H1 (cell line): ENCODE measurements at regions not wholly inside any gene's neighbourhood (a gene's known extent, or its start where the extent isn't known, plus 50 kb on each side); places are given as distances from the start of the nearest gene placed in this dataset.

Source experiments
- CTCF ChIA-PET: fragments of 300-600 bp; sonication (Branson Sonifier 250); formaldehyde crosslinking; loops from one replicate; lab custom pipeline; 2021; ENCODE audit not compliant: partially characterized antibody; lab: Charles Lee
- POLR2A ChIA-PET: fragments of 300-600 bp; sonication (Branson Sonifier 250); formaldehyde crosslinking; loops from one replicate; lab custom pipeline; 2021; ENCODE audit warnings: inconsistent platforms; ENCODE audit not compliant: partially characterized antibody; lab: Charles Lee
- DNase-seq, 2 experiments: peaks; one replicate each; pipeline versions ENCODE4 v3.0.0 to v3.0.0-alpha.2; 2010 to 2022; ENCODE audit warnings: low spot score in 2 of 2, low read depth in 1 of 2, mixed read lengths in 1 of 2
- FAIRE-seq: peaks from 2 replicates; lab custom pipeline; 2011; peaks lifted over from hg19 to GRCh38; lab: Jason Lieb, UNC
- H2AFZ ChIP-seq: 2 replicates; pipeline ENCODE4 v1.8.1; 2012; ENCODE audit warnings: low read length, inconsistent platforms
- H2AK5ac ChIP-seq: 2 replicates; pipeline ENCODE4 v1.6.1; 2013; ENCODE audit warnings: low read depth, low read length
- H2BK120ac ChIP-seq: replicated peaks from 2 replicates; pipeline ENCODE3; 2013; ENCODE audit warnings: low read depth, low read length, inconsistent platforms
- H2BK12ac ChIP-seq: 2 replicates; pipeline ENCODE4 v1.6.1; 2013; ENCODE audit warnings: low read depth, low read length
- H2BK15ac ChIP-seq: 2 replicates; pipeline ENCODE4 v1.6.1; 2013; ENCODE audit warnings: low read length
- H2BK20ac ChIP-seq: 2 replicates; pipeline ENCODE4 v1.6.1; 2013; ENCODE audit warnings: low read length
- H2BK5ac ChIP-seq: 2 replicates; pipeline ENCODE4 v1.6.1; 2013; ENCODE audit warnings: low read depth, low read length
- H3K14ac ChIP-seq: 2 replicates; pipeline ENCODE4 v1.6.1; 2013; ENCODE audit warnings: inconsistent platforms; ENCODE audit not compliant: insufficient read length
- H3K18ac ChIP-seq: 2 replicates; pipeline ENCODE4 v1.6.1; 2013; ENCODE audit warnings: low read length; ENCODE audit errors: extremely low read depth
- H3K23ac ChIP-seq: 2 replicates; pipeline ENCODE4 v1.6.1; 2013; ENCODE audit warnings: inconsistent platforms; ENCODE audit not compliant: insufficient read length
- H3K23me2 ChIP-seq: 2 replicates; pipeline ENCODE4 v1.6.1; 2013; ENCODE audit warnings: low read depth, low read length
- H3K27ac ChIP-seq: 2 replicates; pipeline ENCODE4 v1.6.1; 2011; ENCODE audit warnings: low read depth, low read length, inconsistent platforms
- H3K27me3 ChIP-seq, 4 experiments: replicated peaks in 1 of 4; 1 replicate in 1 of 4; 2 replicates in 3 of 4; pipeline versions ENCODE4 v1.6.1 to v1.8.1; 2011 to 2013; ENCODE audit warnings: low read length in 3 of 4, mild to moderate bottlenecking in 3 of 4, inconsistent platforms in 2 of 4, mixed read lengths in 2 of 4, moderate library complexity in 1 of 4; ENCODE audit not compliant: control insufficient read depth in 3 of 4, insufficient read depth in 3 of 4; ENCODE audit errors: extremely low read depth in 1 of 4
- H3K36me3 ChIP-seq, 4 experiments: 2 replicates each; pipeline versions ENCODE4 v1.6.1 to v1.8.1; 2011 to 2013; ENCODE audit warnings: mild to moderate bottlenecking in 4 of 4, low read length in 3 of 4, moderate library complexity in 2 of 4, control low read depth in 1 of 4, inconsistent platforms in 1 of 4; ENCODE audit not compliant: insufficient read depth in 4 of 4, control insufficient read depth in 2 of 4
- H3K4ac ChIP-seq: replicated peaks from 2 replicates; pipeline ENCODE3; 2013; ENCODE audit warnings: low read length, low read depth, mixed read lengths, inconsistent platforms; ENCODE audit not compliant: insufficient read length
- H3K4me1 ChIP-seq, 4 experiments: replicated peaks in 1 of 4; 1 replicate in 1 of 4; 2 replicates in 3 of 4; pipeline versions ENCODE4 v1.6.1 to v1.8.1; 2011 to 2013; ENCODE audit warnings: low read length in 3 of 4, inconsistent platforms in 2 of 4, mixed read lengths in 1 of 4; ENCODE audit not compliant: insufficient read depth in 4 of 4, control insufficient read depth in 3 of 4
- H3K4me2 ChIP-seq, 2 experiments: 2 replicates each; pipeline versions ENCODE4 v1.6.1 to v1.8.1; 2011 to 2013; ENCODE audit warnings: low read depth in 2 of 2, low read length in 2 of 2, control low read depth in 1 of 2, inconsistent platforms in 1 of 2, mild to moderate bottlenecking in 1 of 2; ENCODE audit not compliant: insufficient read depth in 1 of 2
- H3K4me3 ChIP-seq, 4 experiments: fragments of 200-600, 300-600 bp in 1 of 4; sonication (generic), shearing (Covaris generic), sonication (Bioruptor Twin) in 1 of 4; 2 replicates each; pipeline versions ENCODE4 v1.5.1 to v1.8.1; 2011 to 2016; ENCODE audit warnings: low read length in 4 of 4, low read depth in 3 of 4, control low read depth in 2 of 4, inconsistent platforms in 2 of 4, mild to moderate bottlenecking in 2 of 4, mixed read lengths in 1 of 4, moderate library complexity in 1 of 4; ENCODE audit not compliant: insufficient read depth in 2 of 4; ENCODE audit errors: extremely low read depth in 1 of 4
- H3K56ac ChIP-seq: replicated peaks from 2 replicates; pipeline ENCODE3; 2013; ENCODE audit warnings: low read depth, mild to moderate bottlenecking, mixed read lengths, low read length, inconsistent platforms; ENCODE audit not compliant: insufficient read length
- H3K79me1 ChIP-seq: 2 replicates; pipeline ENCODE4 v1.6.1; 2013; ENCODE audit warnings: low read depth, low read length, control low read depth
- H3K79me2 ChIP-seq, 2 experiments: 2 replicates each; pipeline versions ENCODE4 v1.6.1 to v1.8.1; 2012 to 2013; ENCODE audit warnings: low read length in 2 of 2, mild to moderate bottlenecking in 2 of 2, inconsistent platforms in 1 of 2; ENCODE audit not compliant: insufficient read depth in 2 of 2, control insufficient read depth in 1 of 2
- H3K9ac ChIP-seq, 4 experiments: replicated peaks in 1 of 4; 1 replicate in 1 of 4; 2 replicates in 3 of 4; pipeline versions ENCODE4 v1.6.1 to v1.8.1; 2011 to 2013; ENCODE audit warnings: low read depth in 3 of 4, low read length in 3 of 4, control low read depth in 2 of 4, mild to moderate bottlenecking in 2 of 4, moderate library complexity in 2 of 4, inconsistent platforms in 1 of 4; ENCODE audit errors: extremely low read depth in 1 of 4
- H3K9me3 ChIP-seq, 2 experiments: 2 replicates each; pipeline versions ENCODE4 v1.6.1 to v1.8.1; 2012 to 2013; ENCODE audit warnings: mild to moderate bottlenecking in 2 of 2, moderate library complexity in 2 of 2, control low read depth in 1 of 2, inconsistent platforms in 1 of 2, low read depth in 1 of 2, low read length in 1 of 2, mixed read lengths in 1 of 2; ENCODE audit not compliant: insufficient read depth in 2 of 2
- H4K20me1 ChIP-seq, 2 experiments: replicated peaks in 1 of 2; 2 replicates each; pipeline versions ENCODE3 to v1.8.1; 2011 to 2013; ENCODE audit warnings: inconsistent platforms in 2 of 2, low read length in 2 of 2, mild to moderate bottlenecking in 1 of 2; ENCODE audit not compliant: insufficient read depth in 2 of 2, control insufficient read depth in 1 of 2
- H4K5ac ChIP-seq: 2 replicates; pipeline ENCODE4 v1.6.1; 2013; ENCODE audit warnings: low read length, low read depth, mixed read lengths, inconsistent platforms; ENCODE audit not compliant: insufficient read length
- H4K8ac ChIP-seq: 2 replicates; pipeline ENCODE4 v1.8.0; 2013; ENCODE audit warnings: mild to moderate bottlenecking, moderate library complexity, low read length, inconsistent platforms; ENCODE audit not compliant: insufficient read depth; ENCODE audit errors: extremely low read depth
- H4K91ac ChIP-seq: replicated peaks from 2 replicates; pipeline ENCODE3; 2013; ENCODE audit warnings: low read length, mixed read lengths, inconsistent platforms; ENCODE audit not compliant: insufficient read length
- CHD2 ChIP-seq: IDR thresholded peaks from 2 replicates; pipeline ENCODE4 v1.6.1; 2012; ENCODE audit warnings: low read length, improper control_type of control experiment
- GTF2F1 ChIP-seq: IDR thresholded peaks from 2 replicates; pipeline ENCODE4 v1.6.1; 2012; ENCODE audit warnings: low read depth, low read length, improper control_type of control experiment, borderline replicate concordance
- HDAC2 ChIP-seq, 2 experiments: fragments of 300-600 bp in 1 of 2; sonication (generic) in 1 of 2; IDR thresholded peaks; 2 replicates each; pipeline ENCODE4 v1.6.1; 2011 to 2012; ENCODE audit warnings: low read depth in 2 of 2, low read length in 2 of 2, mild to moderate bottlenecking in 2 of 2, moderate library complexity in 2 of 2, borderline replicate concordance in 1 of 2, inconsistent platforms in 1 of 2
- HDAC6 ChIP-seq: IDR thresholded peaks from one replicate; pipeline ENCODE4 v1.7.1; 2012; ENCODE audit warnings: low read depth, mild to moderate bottlenecking, inconsistent platforms, low read length, moderate library complexity
- NANOG ChIP-seq: IDR thresholded peaks from 2 replicates; pipeline ENCODE4 v1.6.1; 2011; ENCODE audit warnings: low read length, low read depth, mild to moderate bottlenecking, inconsistent platforms; ENCODE audit not compliant: insufficient read depth, poor library complexity, severe bottlenecking
- NRF1 ChIP-seq: IDR thresholded peaks from 2 replicates; pipeline ENCODE4 v1.6.1; 2011; ENCODE audit warnings: mild to moderate bottlenecking, low read depth, low read length, improper control_type of control experiment
- POLR2A ChIP-seq, 2 experiments: IDR thresholded peaks; 1 replicate in 1 of 2; 2 replicates in 1 of 2; pipeline ENCODE4 v1.6.1; 2011; ENCODE audit warnings: low read depth in 2 of 2, low read length in 2 of 2, mild to moderate bottlenecking in 2 of 2; ENCODE audit errors: control extremely low read depth in 1 of 2
- SP1 ChIP-seq: IDR thresholded peaks from 2 replicates; pipeline ENCODE4 v1.6.1; 2011; ENCODE audit warnings: low read depth, low read length
- SP2 ChIP-seq: IDR thresholded peaks from 2 replicates; pipeline ENCODE4 v1.6.1; 2012; ENCODE audit warnings: mild to moderate bottlenecking, low read length, inconsistent platforms
- TAF7 ChIP-seq: optimal IDR thresholded peaks from 2 replicates; pipeline ENCODE3; 2011; ENCODE audit warnings: low read depth, mild to moderate bottlenecking, inconsistent platforms, low read length, moderate library complexity, borderline replicate concordance
- WGBS, 2 experiments: shearing (Covaris generic) in 1 of 2; methylation state at CpG; one replicate each; pipeline versions ENCODE4 v1.1.6 to v1.1.7; 2013 to 2015; ENCODE audit warnings: low lambda C conversion rate in 2 of 2, mixed read lengths in 2 of 2, inconsistent platforms in 1 of 2, low coverage in 1 of 2, missing lambda C conversion rate in 1 of 2; ENCODE audit not compliant: insufficient replicate concordance in 2 of 2, insufficient coverage in 1 of 2, insufficient read length in 1 of 2; ENCODE audit errors: extremely low coverage in 1 of 2, missing lambda C conversion rate in 1 of 2; 5-methylcytosine and 5-hydroxymethylcytosine counted together
- TF ChIP-seq, protein P1 (sequence below): IDR thresholded peaks from 2 replicates; pipeline ENCODE4 v1.6.1; 2011; ENCODE audit warnings: low read length, improper control_type of control experiment
- TF ChIP-seq, protein P2 (sequence below): IDR thresholded peaks from 2 replicates; pipeline ENCODE4 v1.6.1; 2012; ENCODE audit warnings: low read length, inconsistent platforms

DNA sequence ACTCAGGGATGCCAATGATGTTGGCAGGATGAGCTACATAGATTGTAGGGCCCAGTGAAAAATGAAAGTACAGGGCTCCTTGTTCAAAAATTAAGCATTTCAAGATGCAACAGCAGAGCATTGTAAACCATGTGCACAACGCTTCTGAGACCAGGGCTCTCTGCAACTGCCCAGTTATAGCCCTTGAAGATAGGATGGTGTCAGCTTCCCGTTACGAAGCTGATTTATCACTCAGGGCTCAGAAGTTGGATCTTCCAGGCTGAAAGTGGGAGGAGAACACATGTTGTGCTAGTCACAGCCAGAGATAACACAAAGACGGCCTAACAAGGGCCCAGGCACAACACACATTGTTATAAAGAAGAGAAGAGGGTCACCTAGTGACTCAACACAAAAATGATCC lies 466.7 kb downstream of the TUBA3C start:
- no peak for FAIRE-seq
- H3K14ac ChIP-seq = no peak overlapping the region
- H4K91ac ChIP-seq = no peak overlapping the region
- H3K56ac ChIP-seq = no peak overlapping the region
- no peak overlapping the region for H3K23ac ChIP-seq
- H3K79me1 ChIP-seq = no peaks in the 10 kb centered on the region
- H4K20me1 ChIP-seq = no peaks in the 10 kb centered on the region
- H2BK5ac ChIP-seq = no peak overlapping the region
- no peak overlapping the region for H4K8ac ChIP-seq
- H2BK12ac ChIP-seq = no peak overlapping the region
- CTCF ChIA-PET = interaction anchor here (0.5 kb wide), 1 partner anchor 231 kb away, joined by 4 read pairs; no protein-coding TSS in a partner anchor
- POLR2A ChIA-PET = no interaction called here
- H3K27ac ChIP-seq = no peak overlapping the region
- DNase-seq = no peak
- no peaks in the 10 kb centered on the region for H3K4me1 ChIP-seq
- no peak overlapping the region for H2BK15ac ChIP-seq
- no peaks in the 10 kb centered on the region for H3K27me3 ChIP-seq
- no peak overlapping the region for H4K5ac ChIP-seq
- H3K4me3 ChIP-seq = no peak overlapping the region
- no peak overlapping the region for H3K18ac ChIP-seq
- no peak overlapping the region for H2AK5ac ChIP-seq
- no peak overlapping the region for H2BK120ac ChIP-seq
- WGBS, 2 experiments = 86% methylated on average over 4 of the region's 4 CpGs; no CpG with 5 or more reads in 1 of the 2 experiments
- H3K9ac ChIP-seq = no peak overlapping the region
- H3K36me3 ChIP-seq = no peaks in the 10 kb centered on the region
- no peak overlapping the region for H3K4ac ChIP-seq
- no peak overlapping the region for H2AFZ ChIP-seq
- no peak overlapping the region for H3K4me2 ChIP-seq
- no peaks in the 10 kb centered on the region for H3K23me2 ChIP-seq
- H3K9me3 ChIP-seq = peaks cover 9 to 45% of the 10 kb centered on the region in 2 experiments; a peak in 3 of 4 replicates
- no peaks in the 10 kb centered on the region for H3K79me2 ChIP-seq
- H2BK20ac ChIP-seq = no peak overlapping the region
- TF ChIP-seq, protein P1, sequence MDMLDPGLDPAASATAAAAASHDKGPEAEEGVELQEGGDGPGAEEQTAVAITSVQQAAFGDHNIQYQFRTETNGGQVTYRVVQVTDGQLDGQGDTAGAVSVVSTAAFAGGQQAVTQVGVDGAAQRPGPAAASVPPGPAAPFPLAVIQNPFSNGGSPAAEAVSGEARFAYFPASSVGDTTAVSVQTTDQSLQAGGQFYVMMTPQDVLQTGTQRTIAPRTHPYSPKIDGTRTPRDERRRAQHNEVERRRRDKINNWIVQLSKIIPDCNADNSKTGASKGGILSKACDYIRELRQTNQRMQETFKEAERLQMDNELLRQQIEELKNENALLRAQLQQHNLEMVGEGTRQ = no peak
- TF ChIP-seq SP1 (no peak), NRF1 (no peak), CHD2 (no peak), HDAC6 (no peak), POLR2A (IDR thresholded peaks at IDR 0.05; ENCODE audit: control extremely low read depth in 1 of 2, low read depth in 2 of 2, low read length in 2 of 2) (no peak), NANOG (no peak), HDAC2 (IDR thresholded peaks at IDR 0.05; ENCODE audit: borderline replicate concordance in 1 of 2, low read depth in 2 of 2, low read length in 2 of 2) (no peak), SP2 (no peak), GTF2F1 (no peak), TAF7 (no peak)
- TF ChIP-seq, protein P2, sequence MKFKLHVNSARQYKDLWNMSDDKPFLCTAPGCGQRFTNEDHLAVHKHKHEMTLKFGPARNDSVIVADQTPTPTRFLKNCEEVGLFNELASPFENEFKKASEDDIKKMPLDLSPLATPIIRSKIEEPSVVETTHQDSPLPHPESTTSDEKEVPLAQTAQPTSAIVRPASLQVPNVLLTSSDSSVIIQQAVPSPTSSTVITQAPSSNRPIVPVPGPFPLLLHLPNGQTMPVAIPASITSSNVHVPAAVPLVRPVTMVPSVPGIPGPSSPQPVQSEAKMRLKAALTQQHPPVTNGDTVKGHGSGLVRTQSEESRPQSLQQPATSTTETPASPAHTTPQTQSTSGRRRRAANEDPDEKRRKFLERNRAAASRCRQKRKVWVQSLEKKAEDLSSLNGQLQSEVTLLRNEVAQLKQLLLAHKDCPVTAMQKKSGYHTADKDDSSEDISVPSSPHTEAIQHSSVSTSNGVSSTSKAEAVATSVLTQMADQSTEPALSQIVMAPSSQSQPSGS = no peak
